Muscle layer of duodenum (tissue), 2 donors: ENCODE measurements at regions not wholly inside any gene's neighbourhood (a gene's known extent, or its start where the extent isn't known, plus 50 kb on each side); places are given as distances from the start of the nearest gene placed in this dataset.

Source experiments
- H3K27ac ChIP-seq: one replicate; pipeline ENCODE4 v1.7.0; 2013; ENCODE audit warnings: mild to moderate bottlenecking, low read length
- H3K27me3 ChIP-seq: one replicate; pipeline ENCODE4 v1.7.0; 2013; ENCODE audit warnings: low read depth, mild to moderate bottlenecking, control low read depth, low read length
- H3K36me3 ChIP-seq, 2 donors: one replicate each; pipeline ENCODE4 v1.7.0; 2013; ENCODE audit warnings: low read length in 2 of 2, control low read depth in 1 of 2, mild to moderate bottlenecking in 1 of 2; ENCODE audit not compliant: insufficient read depth in 2 of 2, control insufficient read depth in 1 of 2
- H3K4me1 ChIP-seq, 2 donors: one replicate each; pipeline ENCODE4 v1.7.0; 2013; ENCODE audit warnings: low read length in 2 of 2, mild to moderate bottlenecking in 2 of 2, control low read depth in 1 of 2, moderate library complexity in 1 of 2; ENCODE audit not compliant: insufficient read depth in 2 of 2, control insufficient read depth in 1 of 2
- H3K4me3 ChIP-seq, 2 donors: one replicate each; pipeline ENCODE4 v1.7.0; 2013; ENCODE audit warnings: low read length in 2 of 2, low read depth in 1 of 2, mild to moderate bottlenecking in 1 of 2
- H3K9me3 ChIP-seq, 2 donors: one replicate each; pipeline ENCODE4 v1.7.0; 2013; ENCODE audit warnings: low read length in 2 of 2, control low read depth in 1 of 2, mild to moderate bottlenecking in 1 of 2; ENCODE audit not compliant: control insufficient read depth in 1 of 2
- donor health status: healthy.

GRCh38 chr2:67212203-67212602 is 184.9 kb upstream of the ETAA1 start:
- Histone ChIP-seq H3K27ac (no peak overlapping the region), H3K27me3 (no peaks in the 10 kb centered on the region), H3K4me1 (peaks cover 0 to 6% of the 10 kb centered on the region in 2 donors), H3K4me3 (no peak overlapping the region), H3K9me3 (no peaks in the 10 kb centered on the region), H3K36me3 (no peaks in the 10 kb centered on the region)

- Histone ChIP-seq H3K27me3 (no peaks in the 10 kb centered on the region), H3K9me3 (no peaks in the 10 kb centered on the region), H3K27ac (peak overlapping the region; percentile 37), H3K36me3 (no peaks in the 10 kb centered on the region), H3K4me3 (no peak overlapping the region), H3K4me1 (peaks cover 0 to 6% of the 10 kb centered on the region in 2 donors)
These were observed 183.9 kb upstream of the ETAA1 start for GRCh38 chr2:67213270-67213670.

GRCh38 chr2:67213677-67214402 is 183.3 kb upstream of the ETAA1 start:
- Histone ChIP-seq H3K4me1 (peaks cover 0 to 6% of the 10 kb centered on the region in 2 donors), H3K27ac (peak overlapping the region; percentile 37), H3K27me3 (no peaks in the 10 kb centered on the region), H3K36me3 (no peaks in the 10 kb centered on the region), H3K9me3 (no peaks in the 10 kb centered on the region), H3K4me3 (no peak overlapping the region)

GRCh38 chr2:67214585-67215185 is 182.4 kb upstream of the ETAA1 start:
- no peak overlapping the region for H3K4me3 ChIP-seq
- H3K36me3 ChIP-seq: no peaks in the 10 kb centered on the region
- H3K27me3 ChIP-seq: no peaks in the 10 kb centered on the region
- peak overlapping the region; percentile 56 for H3K27ac ChIP-seq
- H3K9me3 ChIP-seq: no peaks in the 10 kb centered on the region
- peaks cover 0 to 6% of the 10 kb centered on the region in 2 donors for H3K4me1 ChIP-seq

GRCh38 chr2:67215214-67216055 is 181.7 kb upstream of the ETAA1 start:
- Histone ChIP-seq H3K27ac (peak overlapping the region; percentile 56), H3K27me3 (no peaks in the 10 kb centered on the region), H3K4me3 (no peak overlapping the region), H3K9me3 (no peaks in the 10 kb centered on the region), H3K4me1 (peaks cover 0 to 6% of the 10 kb centered on the region in 2 donors), H3K36me3 (no peaks in the 10 kb centered on the region)

- H3K27ac ChIP-seq: peak overlapping the region; percentile 56
- peaks cover 0 to 6% of the 10 kb centered on the region in 2 donors for H3K4me1 ChIP-seq
- no peak overlapping the region for H3K4me3 ChIP-seq
- H3K36me3 ChIP-seq: no peaks in the 10 kb centered on the region
- H3K9me3 ChIP-seq: no peaks in the 10 kb centered on the region
- H3K27me3 ChIP-seq: no peaks in the 10 kb centered on the region
These were observed 181.0 kb upstream of the ETAA1 start for GRCh38 chr2:67216103-67216502.

- Histone ChIP-seq H3K4me3 (no peak overlapping the region), H3K36me3 (no peaks in the 10 kb centered on the region), H3K9me3 (no peaks in the 10 kb centered on the region), H3K27ac (peak overlapping the region; percentile 56), H3K27me3 (no peaks in the 10 kb centered on the region), H3K4me1 (peaks cover 0 to 6% of the 10 kb centered on the region in 2 donors)
These were observed 180.3 kb upstream of the ETAA1 start for GRCh38 chr2:67216881-67217280.

GRCh38 chr2:67217398-67217797 is 179.7 kb upstream of the ETAA1 start:
- H3K9me3 ChIP-seq: no peaks in the 10 kb centered on the region
- H3K27ac ChIP-seq: no peak overlapping the region

GRCh38 chr2:67218056-67218455 is 179.1 kb upstream of the ETAA1 start:
- H3K27ac ChIP-seq: no peak overlapping the region
- no peaks in the 10 kb centered on the region for H3K27me3 ChIP-seq
- no peak overlapping the region for H3K4me3 ChIP-seq
- H3K9me3 ChIP-seq: no peaks in the 10 kb centered on the region
- H3K36me3 ChIP-seq: no peaks in the 10 kb centered on the region
- H3K4me1 ChIP-seq: peaks cover 0 to 6% of the 10 kb centered on the region in 2 donors

More at GRCh38 chr2:67217398-67217797, 179.7 kb upstream of the ETAA1 start:
- Histone ChIP-seq H3K4me3 (no peak overlapping the region), H3K4me1 (peaks cover 0 to 6% of the 10 kb centered on the region in 2 donors), H3K27me3 (no peaks in the 10 kb centered on the region), H3K36me3 (no peaks in the 10 kb centered on the region)

- no peaks in the 10 kb centered on the region for H3K9me3 ChIP-seq
- H3K4me1 ChIP-seq: peaks cover 0 to 6% of the 10 kb centered on the region in 2 donors
- H3K27ac ChIP-seq: no peak overlapping the region
- no peak overlapping the region for H3K4me3 ChIP-seq
- no peaks in the 10 kb centered on the region for H3K27me3 ChIP-seq
- H3K36me3 ChIP-seq: no peaks in the 10 kb centered on the region
These were observed 177.5 kb upstream of the ETAA1 start for GRCh38 chr2:67219651-67220050.

- Histone ChIP-seq H3K4me3 (no peak overlapping the region), H3K27ac (no peak overlapping the region), H3K36me3 (no peaks in the 10 kb centered on the region), H3K4me1 (no peaks in the 10 kb centered on the region), H3K27me3 (no peaks in the 10 kb centered on the region), H3K9me3 (no peaks in the 10 kb centered on the region)
These were observed 175.9 kb upstream of the ETAA1 start for GRCh38 chr2:67221266-67221665.
